HG02970 (cell line): ENCODE measurements at regions not wholly inside any gene's neighbourhood (a gene's known extent, or its start where the extent isn't known, plus 50 kb on each side); places are given as distances from the start of the nearest gene placed in this dataset.
"Not testable (repeated sequence)": the region's sequence is repeated elsewhere in the genome, so short reads cannot be mapped to it uniquely, and the experiment has no call there.

Experiments used
- ATAC-seq: cut with Tn5 transposase; IDR thresholded peaks from one replicate; pipeline ENCODE4 v1.9.1; 2021; ENCODE audit warnings: mild to moderate bottlenecking, moderate library complexity, moderate number of reproducible peaks; ENCODE audit not compliant: unreplicated experiment, low FRiP score

GRCh38 chr9:103068753-103069152 is 73.6 kb downstream of the CYLC2 start:
- no peak for ATAC-seq

- no peak for ATAC-seq
These were observed 83.4 kb downstream of the CYLC2 start for GRCh38 chr9:103078581-103078980.

- ATAC-seq, result no peak
These were observed 87.4 kb downstream of the CYLC2 start for GRCh38 chr9:103082494-103082893.

- no peak for ATAC-seq
These were observed 94.2 kb downstream of the CYLC2 start for GRCh38 chr9:103089357-103089756.

- no peak for ATAC-seq
These were observed 109.0 kb downstream of the CYLC2 start for GRCh38 chr9:103104101-103104500.

- no peak for ATAC-seq
These were observed 121.1 kb downstream of the CYLC2 start for GRCh38 chr9:103116246-103116645.

- ATAC-seq, result no peak
These were observed 131.4 kb downstream of the CYLC2 start for GRCh38 chr9:103126494-103126893.

- ATAC-seq, result no peak
These were observed 144.8 kb downstream of the CYLC2 start for GRCh38 chr9:103139891-103140290.

GRCh38 chr9:103152473-103152872 is 157.3 kb downstream of the CYLC2 start:
- no peak for ATAC-seq

GRCh38 chr9:103167530-103167929 is 172.4 kb downstream of the CYLC2 start:
- ATAC-seq, result no peak

- no peak for ATAC-seq
These were observed 173.1 kb downstream of the CYLC2 start for GRCh38 chr9:103168254-103168653.

GRCh38 chr9:103169798-103170197 is 174.7 kb downstream of the CYLC2 start:
- no peak for ATAC-seq

- ATAC-seq, result no peak
These were observed 188.6 kb downstream of the CYLC2 start for GRCh38 chr9:103183701-103184171.

- no peak for ATAC-seq
These were observed 191.8 kb downstream of the CYLC2 start for GRCh38 chr9:103186959-103187358.

- no peak for ATAC-seq
These were observed 193.7 kb downstream of the CYLC2 start for GRCh38 chr9:103188781-103189350.

- ATAC-seq, result no peak
These were observed 198.9 kb downstream of the CYLC2 start for GRCh38 chr9:103193992-103194391.

- ATAC-seq, result no peak
These were observed 208.0 kb downstream of the CYLC2 start for GRCh38 chr9:103203172-103203571.

GRCh38 chr9:103205881-103206585 is 210.9 kb downstream of the CYLC2 start:
- not testable (repeated sequence) for ATAC-seq

GRCh38 chr9:103210607-103211006 is 215.5 kb downstream of the CYLC2 start:
- no peak for ATAC-seq

- ATAC-seq, result no peak
These were observed 220.1 kb downstream of the CYLC2 start for GRCh38 chr9:103215197-103215596.

GRCh38 chr9:103225702-103226646 is 230.8 kb downstream of the CYLC2 start:
- ATAC-seq, result no peak
